ENCODE measurements at regions not wholly inside any gene's neighbourhood (a gene's known extent, or its start where the extent isn't known, plus 50 kb on each side); places are given as distances from the start of the nearest gene placed in this dataset.

- Histone ChIP-seq H3K36me3 (no peaks in the 10 kb centered on the region), H3K4me3 (no peak overlapping the region), H3K27me3 (no peaks in the 10 kb centered on the region), H3K27ac (no peak overlapping the region), H3K9me3 (no peaks in the 10 kb centered on the region), H3K4me1 (no peaks in the 10 kb centered on the region)
- TF ChIP-seq, protein P1, sequence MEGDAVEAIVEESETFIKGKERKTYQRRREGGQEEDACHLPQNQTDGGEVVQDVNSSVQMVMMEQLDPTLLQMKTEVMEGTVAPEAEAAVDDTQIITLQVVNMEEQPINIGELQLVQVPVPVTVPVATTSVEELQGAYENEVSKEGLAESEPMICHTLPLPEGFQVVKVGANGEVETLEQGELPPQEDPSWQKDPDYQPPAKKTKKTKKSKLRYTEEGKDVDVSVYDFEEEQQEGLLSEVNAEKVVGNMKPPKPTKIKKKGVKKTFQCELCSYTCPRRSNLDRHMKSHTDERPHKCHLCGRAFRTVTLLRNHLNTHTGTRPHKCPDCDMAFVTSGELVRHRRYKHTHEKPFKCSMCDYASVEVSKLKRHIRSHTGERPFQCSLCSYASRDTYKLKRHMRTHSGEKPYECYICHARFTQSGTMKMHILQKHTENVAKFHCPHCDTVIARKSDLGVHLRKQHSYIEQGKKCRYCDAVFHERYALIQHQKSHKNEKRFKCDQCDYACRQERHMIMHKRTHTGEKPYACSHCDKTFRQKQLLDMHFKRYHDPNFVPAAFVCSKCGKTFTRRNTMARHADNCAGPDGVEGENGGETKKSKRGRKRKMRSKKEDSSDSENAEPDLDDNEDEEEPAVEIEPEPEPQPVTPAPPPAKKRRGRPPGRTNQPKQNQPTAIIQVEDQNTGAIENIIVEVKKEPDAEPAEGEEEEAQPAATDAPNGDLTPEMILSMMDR (IDR thresholded peaks at IDR 0.05): no peak
- no peak for TF ChIP-seq POLR2A (IDR thresholded peaks at IDR 0.05)
- DNase-seq: no peak
- intact Hi-C loops (cut with DNase I; ENCODE audit: low total_unique reads): no loop called here
- 84 to 94% methylated on average over 5 to 16 of the region's 16 CpGs for WGBS, 2 donors (ENCODE audit: low coverage in 1 of 2)
- in situ Hi-C loops (cut with MboI; ENCODE audit: low pct_ligation_motif_present in 1 of 4, low pct_unique_long_range_greater_than_20kb in 1 of 4, low sequenced_read_pairs in 3 of 4): loop anchor here in 3 of 4 donors (25.0 kb wide), 1 partner anchor 434 kb away; no protein-coding TSS in a partner anchor
These were observed 51.5 kb upstream of the TWIST2 start for GRCh38 chr2:238796223-238796885.

GRCh38 chr2:238797537-238797936 lies 50.3 kb upstream of the TWIST2 start:
- no peak for TF ChIP-seq POLR2A (IDR thresholded peaks at IDR 0.05)
- no peak for TF ChIP-seq EP300 (IDR thresholded peaks at IDR 0.05; ENCODE audit: low read depth)
- TF ChIP-seq POLR2AphosphoS5 (IDR thresholded peaks at IDR 0.05): no peak
- TF ChIP-seq, protein P1 (IDR thresholded peaks at IDR 0.05): no peak
- H3K4me3 ChIP-seq: no peak overlapping the region
- no peaks in the 10 kb centered on the region for H3K9me3 ChIP-seq
- intact Hi-C loops (cut with DNase I; ENCODE audit: low total_unique reads) (no loop called here), in situ Hi-C loops (cut with MboI; ENCODE audit: low pct_ligation_motif_present in 1 of 4, low pct_unique_long_range_greater_than_20kb in 1 of 4, low sequenced_read_pairs in 3 of 4) (loop anchor here in 3 of 4 donors (25.0 kb wide), 1 partner anchor 435 kb away; no protein-coding TSS in a partner anchor)
- H3K36me3 ChIP-seq: no peaks in the 10 kb centered on the region
- H3K4me1 ChIP-seq: no peaks in the 10 kb centered on the region
- no peak for DNase-seq
- WGBS, 2 donors (ENCODE audit: low coverage in 1 of 2): 87 to 89% methylated on average over 5 to 8 of the region's 8 CpGs
- no peaks in the 10 kb centered on the region for H3K27me3 ChIP-seq
- H3K27ac ChIP-seq: no peak overlapping the region

Small RNA genes in the stretch of these regions (small RNA-seq; reads per million reads assigned to genes)
- gene AC113618.1: 0 reads per million in 4 donors

Measured in transverse colon (tissue), 4 donors.